GM21360 (cell line): ENCODE measurements at regions not wholly inside any gene's neighbourhood (a gene's known extent, or its start where the extent isn't known, plus 50 kb on each side); places are given as distances from the start of the nearest gene placed in this dataset.

Experiments
- ATAC-seq: cut with Tn5 transposase; IDR thresholded peaks from one replicate; pipeline ENCODE4 v1.9.1; 2021; ENCODE audit warnings: mild to moderate bottlenecking, moderate library complexity; ENCODE audit not compliant: unreplicated experiment

DNA sequence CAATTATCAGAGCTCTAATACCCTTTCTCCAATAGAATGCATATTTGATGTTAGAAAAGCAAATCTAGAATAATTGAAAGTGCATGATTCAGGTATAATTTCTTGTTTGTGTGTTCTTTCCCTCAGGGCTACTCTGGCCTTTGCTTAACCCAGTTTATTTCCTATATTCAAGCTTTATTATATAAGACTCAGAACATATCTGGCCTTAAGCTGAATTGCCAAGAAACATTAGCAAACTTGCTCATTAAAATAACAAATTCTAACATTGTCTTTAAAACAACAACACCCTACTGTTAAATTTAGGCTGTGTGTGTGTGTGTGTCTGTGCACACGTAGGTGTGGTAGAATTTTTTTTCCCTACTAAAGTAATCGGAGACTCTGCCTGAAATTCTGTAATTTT, 426.5 kb downstream of the UTRN start:
- ATAC-seq = no peak

DNA sequence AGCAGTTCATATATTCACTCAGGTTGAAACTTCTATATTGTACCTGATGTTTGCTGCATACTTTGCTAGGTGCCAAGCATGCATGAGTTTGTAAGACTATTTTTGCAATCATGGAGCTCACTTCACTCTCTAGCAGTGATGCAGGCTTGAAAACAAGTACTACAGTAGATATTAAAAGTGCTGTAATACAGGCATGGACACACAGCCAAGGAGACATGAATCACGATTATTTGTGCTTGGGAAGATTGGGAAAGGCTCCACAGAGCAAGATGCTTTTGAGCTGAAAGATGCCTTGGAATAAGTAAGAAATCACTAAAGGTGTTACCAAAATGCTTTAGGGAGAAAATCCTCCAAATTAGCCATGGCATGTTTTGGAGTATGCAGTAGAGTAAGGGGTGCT, 427.4 kb downstream of the UTRN start:
- ATAC-seq = no peak

DNA sequence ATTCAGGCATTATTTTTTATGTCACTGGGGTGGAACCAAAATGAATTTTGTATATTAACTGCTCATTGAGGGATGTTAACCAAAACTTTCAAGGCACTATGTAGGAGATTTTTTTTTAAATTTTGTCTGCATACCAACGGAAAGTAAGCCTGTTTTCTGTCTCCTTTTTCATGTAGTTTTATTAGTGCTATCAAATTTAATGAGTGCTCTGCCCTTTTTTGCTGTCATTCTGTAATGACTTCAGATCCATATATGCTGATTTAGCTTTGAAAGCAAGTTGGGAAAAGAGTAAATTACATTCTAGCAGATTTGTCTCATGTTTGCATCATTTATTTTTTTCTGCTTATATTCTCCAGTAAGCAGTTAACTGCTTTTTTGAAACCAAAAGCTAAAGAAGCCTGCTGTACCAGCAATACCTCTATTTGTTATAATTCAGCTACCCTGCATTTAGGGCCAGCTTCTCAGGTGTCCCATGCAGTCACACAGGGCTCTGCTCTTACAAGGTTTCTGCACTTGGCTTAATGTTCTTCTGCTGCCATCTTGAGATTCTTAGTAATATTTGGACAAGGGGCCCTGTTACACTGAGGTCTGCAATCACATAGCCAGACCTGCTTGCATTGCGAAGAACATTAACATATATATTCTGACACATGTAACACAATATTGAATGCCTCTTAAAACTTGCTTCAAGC, 429.0 kb downstream of the UTRN start:
- ATAC-seq = no peak

DNA sequence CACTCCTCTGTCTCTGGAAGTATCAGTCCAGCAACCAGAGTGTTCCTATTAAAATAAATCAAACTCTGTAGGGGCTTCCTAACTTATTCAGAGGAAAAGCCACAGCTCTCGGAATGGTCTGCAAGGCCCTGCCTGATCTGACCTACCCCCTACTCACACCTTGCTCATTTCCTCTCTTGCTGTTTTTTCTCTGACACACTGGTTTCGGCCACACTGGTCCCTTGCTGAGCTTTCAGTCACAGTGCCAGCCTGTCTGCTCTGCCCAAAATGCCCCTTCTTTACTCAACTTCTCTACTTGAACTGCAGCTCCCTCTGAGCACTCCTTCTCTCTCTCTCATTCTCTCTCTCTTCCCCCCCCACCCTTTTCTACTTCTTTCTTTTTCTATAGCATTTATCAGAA, 430.2 kb downstream of the UTRN start:
- peak; percentile 80 for ATAC-seq

DNA sequence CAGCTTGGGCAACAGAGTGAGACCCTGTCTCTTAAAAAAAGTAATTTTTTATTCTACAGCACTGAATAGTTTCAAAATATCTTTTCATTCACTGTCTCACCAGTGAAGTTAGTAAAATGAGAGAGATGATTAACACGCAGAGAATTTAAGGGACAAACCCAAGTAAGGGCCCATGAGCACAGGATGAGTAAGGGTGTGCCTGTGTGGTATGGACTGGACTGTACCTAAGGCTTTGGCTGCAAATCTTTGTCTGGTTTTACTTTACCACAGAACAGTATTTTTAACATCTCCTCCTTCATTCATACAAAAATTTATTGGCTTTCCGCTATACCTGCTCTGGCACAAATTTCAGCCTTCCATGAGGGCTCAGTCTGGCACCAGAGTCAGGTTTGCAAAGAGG, 433.3 kb downstream of the UTRN start:
- ATAC-seq = no peak

DNA sequence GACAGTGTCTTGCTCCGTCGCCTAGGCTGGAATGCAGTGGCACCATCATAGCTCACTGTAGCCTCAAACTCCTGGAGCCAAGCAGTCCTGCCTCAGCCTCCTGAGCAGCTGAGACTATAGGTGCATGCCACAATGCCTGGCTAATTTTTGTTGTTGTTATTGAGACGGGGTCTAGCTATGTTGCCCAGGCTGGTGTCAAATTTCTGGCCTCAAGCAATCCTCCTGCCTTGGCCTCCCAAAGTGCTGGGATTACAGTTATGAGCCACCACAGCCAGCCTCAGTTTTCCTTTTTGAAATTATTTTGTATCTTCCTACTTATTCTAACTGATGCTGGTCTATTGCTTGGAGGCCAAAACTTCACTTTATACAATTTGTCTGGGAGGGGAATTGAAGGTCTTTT, 436.1 kb downstream of the UTRN start:
- ATAC-seq = no peak

DNA sequence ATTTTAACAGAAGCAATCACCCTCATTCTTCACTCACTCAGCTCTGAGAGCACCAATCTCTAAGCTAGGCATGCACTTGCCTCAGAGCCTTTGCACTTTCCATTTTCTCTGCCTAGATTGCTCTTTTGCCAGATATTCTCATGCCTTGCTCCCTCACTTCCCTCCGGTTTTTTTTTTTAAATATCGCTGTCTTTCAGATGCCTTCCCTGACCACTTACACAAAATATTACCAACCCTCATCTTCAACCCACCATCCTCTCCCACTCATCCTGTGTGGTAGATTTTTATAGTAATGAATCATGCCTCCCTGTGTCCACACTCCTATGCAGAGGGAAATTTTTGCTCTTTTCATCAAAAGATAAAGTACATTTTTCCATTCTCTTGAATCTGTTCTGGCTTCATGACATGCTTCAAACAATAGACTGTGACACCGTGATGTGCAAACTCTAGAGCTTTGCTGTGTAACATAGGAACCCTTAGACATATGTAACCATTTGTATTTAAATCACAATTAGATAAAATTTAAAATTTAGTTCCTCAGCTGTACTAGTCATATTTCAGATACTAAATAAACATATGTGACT, 437.1 kb downstream of the UTRN start:
- no peak for ATAC-seq

DNA sequence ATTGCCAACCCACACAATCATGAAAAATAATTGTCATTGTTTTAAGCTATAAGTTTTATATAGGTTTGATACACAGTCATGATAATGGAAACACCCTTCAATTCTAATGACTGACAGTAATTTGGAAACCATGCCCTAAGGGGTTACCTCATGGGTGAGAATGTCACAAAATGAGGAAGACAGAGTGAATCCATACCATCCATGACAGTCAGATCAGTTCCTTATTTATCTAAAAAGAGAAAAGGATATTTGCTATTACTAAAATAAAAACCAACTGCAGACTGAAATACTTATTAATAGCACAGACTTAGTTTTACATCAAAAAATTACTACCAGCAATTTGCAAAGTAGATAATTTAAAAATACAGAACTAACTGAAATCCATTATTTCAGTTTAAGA, 437.8 kb downstream of the UTRN start:
- peak; percentile 46 for ATAC-seq

DNA sequence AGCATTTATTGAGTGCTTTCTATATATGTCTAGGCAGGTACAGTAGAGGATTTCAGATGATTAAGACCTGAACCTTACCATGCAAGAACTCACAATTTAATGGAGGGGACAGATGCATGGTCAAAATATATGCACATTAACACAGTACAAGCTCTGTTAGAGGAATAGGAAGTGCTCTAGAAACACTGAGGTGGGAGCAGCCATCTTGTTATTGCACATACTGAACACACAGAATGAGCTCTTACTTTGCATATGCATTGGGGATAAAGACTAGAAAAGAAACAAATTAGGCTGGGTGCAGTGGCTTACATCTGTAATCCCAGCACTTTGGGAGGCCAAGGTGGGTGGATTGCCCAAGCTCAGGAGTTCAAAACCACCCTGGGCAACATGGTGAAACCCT, 438.3 kb downstream of the UTRN start:
- ATAC-seq = no peak

DNA sequence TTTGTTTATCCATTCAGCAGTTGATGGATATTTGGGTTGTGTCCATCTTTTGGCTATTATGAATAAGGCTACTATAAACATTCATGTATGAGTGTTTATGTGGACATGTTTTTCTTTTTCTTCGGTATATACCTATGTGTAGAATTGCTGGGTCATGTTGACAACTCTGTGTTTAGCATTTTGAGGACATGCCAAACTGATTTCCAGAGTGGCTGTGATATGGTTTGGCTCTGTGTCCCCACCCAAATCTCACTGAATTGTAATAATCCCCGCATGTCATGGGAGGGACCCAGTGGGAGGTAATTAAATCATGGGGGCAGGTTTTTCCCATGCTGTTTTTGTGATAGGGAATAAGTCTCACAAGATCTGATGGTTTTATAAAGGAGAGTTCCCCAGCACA, 439.7 kb downstream of the UTRN start:
- ATAC-seq = no peak

DNA sequence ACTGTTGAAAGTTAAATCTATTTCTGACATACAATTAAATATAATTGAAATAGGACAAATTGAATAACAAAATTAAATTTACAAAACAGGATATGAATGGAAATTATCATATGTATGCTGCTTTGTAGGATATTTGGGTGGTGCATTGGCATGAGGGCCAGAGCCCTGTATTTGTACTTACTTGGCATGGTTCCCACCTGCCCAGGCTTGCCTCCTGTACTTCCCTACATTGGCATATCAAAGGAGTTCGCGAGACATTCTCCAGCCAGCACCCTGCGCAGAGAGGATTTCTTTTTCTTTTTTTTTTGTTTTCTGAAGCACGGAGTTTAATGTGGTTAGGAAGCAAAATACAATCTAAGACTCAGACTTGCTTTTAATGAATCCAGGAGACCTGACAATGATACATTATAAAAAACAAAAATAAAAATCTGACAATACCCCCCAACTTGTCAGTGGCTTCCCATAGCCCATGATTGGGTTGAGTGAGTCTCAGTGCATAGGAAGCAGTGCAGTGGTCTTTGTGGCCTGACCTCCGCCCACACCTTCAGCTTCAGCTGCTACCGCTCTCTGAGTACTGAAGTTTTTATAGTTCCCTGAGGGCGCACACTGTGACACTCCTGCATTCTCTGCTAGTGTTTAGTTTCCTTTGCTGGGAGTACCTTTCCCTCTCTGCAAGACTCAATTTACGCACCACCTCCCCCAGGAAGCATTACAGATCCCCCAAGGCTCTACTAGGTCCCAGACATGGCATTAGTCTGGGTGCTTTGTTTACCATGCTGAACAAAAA, 440.8 kb downstream of the UTRN start:
- ATAC-seq = peak; percentile 66

DNA sequence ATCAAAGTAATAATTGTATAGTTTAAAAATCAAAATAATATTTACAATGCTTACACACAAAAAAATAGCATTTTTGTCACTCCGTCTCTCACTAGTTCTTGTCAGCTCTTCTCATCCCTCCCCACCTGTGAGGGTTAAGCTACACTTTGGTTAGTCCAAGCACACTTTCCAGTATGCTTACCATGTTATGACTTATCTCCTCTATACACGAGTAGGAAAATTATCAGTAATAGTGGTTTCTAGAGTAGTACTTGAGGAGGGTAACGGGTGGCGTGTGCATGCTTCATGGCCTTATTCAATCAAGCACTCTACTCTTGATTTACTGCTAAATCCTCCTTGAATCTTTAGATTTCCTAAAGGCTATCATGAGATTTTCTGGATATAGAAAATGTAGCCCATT, 443.7 kb downstream of the UTRN start:
- no peak for ATAC-seq

DNA sequence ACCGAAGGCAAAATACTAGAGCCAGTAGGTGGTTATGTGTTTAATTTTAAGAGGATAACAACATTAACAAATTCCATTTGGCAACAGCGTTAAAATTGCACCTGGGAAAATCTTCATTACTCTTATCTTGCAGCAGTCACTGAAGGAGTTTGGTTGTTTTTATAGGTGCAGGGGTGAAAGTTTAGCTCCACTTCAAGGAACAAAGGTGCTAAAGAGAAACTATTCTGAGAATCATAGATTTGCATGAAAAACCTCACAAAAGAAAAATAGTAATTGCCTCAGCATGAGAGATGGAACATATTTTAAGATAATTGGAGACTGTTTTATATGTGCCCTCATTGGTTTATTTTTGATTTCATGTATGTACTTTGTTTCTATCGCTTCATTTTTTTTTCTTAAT, 444.4 kb downstream of the UTRN start:
- ATAC-seq = no peak

DNA sequence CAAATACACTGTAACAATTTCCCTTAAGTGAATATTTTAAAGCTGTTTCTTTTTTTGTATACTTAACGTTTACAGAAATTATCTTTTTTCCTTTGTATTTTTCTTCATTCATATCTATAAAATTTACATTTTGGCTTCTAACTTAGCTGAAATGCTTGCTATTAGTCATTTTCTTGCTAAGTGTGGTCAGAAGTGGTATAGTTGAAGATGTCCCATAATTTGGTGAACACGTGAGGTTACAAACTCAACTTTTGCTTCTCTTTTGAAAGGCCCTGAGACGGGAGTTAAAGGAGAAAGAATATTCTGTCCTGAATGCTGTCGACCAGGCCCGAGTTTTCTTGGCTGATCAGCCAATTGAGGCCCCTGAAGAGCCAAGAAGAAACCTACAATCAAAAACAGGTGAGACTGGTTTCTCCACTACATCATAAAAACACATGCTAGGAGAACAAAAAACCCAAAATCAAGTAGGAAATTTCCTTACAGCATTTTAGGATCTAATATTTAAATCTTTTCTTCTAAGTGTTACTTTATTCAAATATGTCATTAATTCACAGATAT, 445.0 kb downstream of the UTRN start:
- ATAC-seq = no peak

DNA sequence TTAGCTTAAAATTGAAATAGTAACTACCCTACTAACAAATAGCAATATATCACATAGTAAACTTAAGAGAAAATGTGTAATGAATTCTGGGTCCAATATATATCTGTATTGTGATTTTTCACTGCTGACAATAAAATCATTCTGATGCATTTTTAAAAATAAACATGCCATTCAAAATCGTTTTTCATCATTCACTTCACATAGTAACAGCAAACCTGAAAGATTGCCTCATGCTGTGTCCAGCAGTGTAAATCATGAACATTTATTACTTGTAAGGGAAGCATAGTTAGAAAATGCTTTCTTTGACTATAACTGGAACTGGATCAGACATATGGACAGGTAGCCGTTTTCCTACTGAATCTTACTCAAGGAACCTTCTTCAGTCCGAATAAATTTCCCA, 446.1 kb downstream of the UTRN start:
- ATAC-seq = no peak

DNA sequence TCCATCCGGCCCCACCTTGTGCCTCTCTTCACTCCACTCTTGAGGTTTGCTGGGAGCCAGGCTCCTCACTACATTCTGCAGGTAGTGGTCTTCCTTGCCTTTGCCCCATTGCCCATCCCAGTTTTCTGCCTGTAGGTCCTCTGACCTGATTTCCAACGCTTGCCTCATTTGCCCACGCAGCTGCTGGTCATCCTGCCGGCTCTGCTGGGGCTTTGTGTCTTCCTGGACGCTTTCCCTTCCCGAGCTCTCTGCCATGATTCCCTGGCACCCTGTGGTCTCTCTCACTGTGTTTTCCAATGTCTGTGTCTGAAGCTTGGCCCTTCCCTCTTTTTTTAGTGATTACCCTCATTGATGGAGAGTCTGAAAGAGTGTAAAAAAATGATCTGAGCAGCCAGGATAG, 451.6 kb downstream of the UTRN start:
- no peak for ATAC-seq

DNA sequence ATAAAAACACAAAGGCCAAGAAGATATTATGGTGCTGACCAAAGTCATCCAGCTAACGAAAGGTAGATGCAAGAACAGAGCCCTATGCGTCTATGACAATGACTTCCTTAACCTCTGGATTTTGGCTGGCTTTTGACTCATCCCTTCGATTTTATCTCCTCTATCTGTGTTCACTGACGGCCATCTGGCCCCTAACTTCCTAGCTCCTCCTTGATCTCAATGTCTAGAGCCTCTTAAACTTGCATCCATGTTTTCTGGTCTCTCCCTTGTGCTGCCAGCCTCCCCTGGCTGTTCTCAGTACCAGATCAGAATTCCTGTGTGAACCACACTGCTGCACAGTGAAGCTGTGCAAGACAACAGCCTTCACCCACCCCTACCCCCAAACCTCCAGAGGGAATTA, 452.9 kb downstream of the UTRN start:
- no peak for ATAC-seq

DNA sequence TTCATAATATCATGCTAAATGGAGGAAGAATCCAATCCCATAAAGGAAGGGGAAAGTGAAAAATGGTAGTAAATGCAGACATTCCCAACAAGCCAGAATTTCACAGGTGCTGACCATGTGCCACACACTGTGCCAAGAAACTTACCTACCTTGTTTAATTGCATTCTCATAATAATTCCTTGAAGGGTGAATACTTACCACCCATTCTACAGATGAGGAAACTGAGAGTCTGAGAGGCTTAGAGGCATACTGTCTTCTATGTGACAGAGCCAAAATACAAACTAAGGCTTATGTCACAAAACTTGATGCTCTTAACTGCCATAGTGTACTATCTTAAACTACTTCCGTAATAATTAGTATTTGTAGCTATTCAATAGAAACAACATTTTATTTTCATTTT, 454.7 kb downstream of the UTRN start:
- ATAC-seq = no peak

DNA sequence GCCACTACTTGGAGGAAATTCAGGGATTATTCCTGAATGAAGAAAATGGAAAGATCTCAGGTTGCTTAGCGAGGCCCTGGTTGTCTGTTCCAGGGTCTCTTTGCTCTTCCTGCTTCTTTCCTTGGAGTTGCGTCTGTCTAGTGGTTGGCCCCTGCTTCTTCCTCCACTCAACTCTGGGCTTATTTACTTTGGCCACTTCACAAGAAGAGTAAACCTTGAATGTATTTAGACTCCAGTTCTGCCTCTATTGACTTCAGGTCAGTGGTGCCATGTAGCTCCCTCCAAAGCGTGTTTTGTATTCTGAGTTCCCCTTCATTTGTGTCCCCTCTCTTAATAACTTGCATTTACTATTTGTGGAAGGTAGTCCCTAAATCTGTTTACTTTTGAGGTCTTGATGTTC, 456.5 kb downstream of the UTRN start:
- ATAC-seq = no peak

DNA sequence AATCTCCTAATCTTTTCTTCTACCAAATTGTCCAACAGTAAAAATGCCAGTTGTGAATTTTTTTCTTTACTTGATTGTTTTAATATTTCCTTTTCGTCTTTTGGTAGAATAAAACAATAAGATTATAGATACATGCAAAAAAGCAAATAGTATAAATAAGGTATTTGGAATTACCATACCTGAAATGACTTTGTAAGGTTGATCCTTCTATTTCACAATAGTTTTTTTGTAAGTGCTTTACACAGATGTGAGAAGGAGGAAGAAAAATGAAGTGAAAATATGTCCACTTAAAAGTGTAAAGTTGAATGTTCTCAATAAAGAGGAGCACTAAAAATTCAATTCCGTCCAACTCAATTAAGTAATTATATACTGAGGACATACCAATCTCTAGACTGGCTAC, 457.6 kb downstream of the UTRN start:
- ATAC-seq = no peak

DNA sequence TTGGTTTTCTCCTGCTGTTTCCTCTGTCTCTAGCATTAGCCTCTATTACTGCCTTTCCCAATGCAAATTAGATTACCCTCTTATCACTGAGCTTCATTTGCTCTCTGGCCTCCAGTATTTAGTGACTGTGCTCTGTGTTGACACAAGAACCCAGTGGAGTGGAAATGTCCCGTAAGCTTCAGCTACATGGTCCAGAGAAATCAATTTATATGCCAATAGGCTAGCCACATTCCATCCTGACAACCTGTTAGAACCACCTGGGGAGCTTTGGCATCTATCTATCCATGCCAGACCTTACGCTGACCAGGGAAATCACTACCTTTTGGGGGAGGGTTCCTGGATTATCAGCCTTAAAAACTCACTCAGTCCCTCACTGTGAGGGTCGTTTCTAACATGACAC, 459.6 kb downstream of the UTRN start:
- ATAC-seq = no peak

DNA sequence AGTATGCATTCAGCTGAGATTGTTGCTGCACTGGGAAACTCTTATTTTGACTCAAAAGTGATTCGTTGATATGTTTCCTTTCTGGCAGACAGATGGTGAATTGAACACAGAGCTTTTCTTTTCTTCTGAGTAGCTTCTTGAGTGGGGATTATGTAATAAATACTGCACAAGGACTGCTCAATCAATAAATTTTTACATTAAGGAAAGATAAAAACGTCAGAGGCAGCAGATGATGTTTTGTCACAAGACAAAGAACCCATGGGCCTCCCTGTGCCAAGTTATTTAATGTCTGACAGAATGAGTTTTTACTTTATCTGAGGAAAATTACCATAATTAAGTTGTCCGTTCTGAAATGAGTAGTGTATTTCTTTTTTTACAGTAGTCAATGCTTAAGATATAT, 460.3 kb downstream of the UTRN start:
- ATAC-seq = no peak
